K562 (cell line): ENCODE measurements at regions not wholly inside any gene's neighbourhood (a gene's known extent, or its start where the extent isn't known, plus 50 kb on each side); places are given as distances from the start of the nearest gene placed in this dataset.

Source experiments
- ATF7 ChIP-seq: fragments of 450-650 bp; IDR thresholded peaks from 2 replicates; pipeline ENCODE4 v1.7.1; 2014; ENCODE audit warnings: mild to moderate bottlenecking, moderate library complexity
- DPF2 ChIP-seq: fragments of 450-650 bp; IDR thresholded peaks from 2 replicates; pipeline ENCODE4 v1.6.1; 2016
- EP300 ChIP-seq: IDR thresholded peaks from 2 replicates; pipeline ENCODE4 v1.6.1; 2012; ENCODE audit warnings: low read length, improper control_type of control experiment
- ETV5 ChIP-seq: sonication (generic); formaldehyde crosslinking; IDR thresholded peaks from 2 replicates; pipeline ENCODE4 v1.4.0; 2020; ENCODE audit warnings: low read depth, mild to moderate bottlenecking, missing genetic modification reagents
- GATAD2A ChIP-seq: fragments of 450-650 bp; IDR thresholded peaks from 2 replicates; pipeline ENCODE4 v1.6.1; 2017
- HMBOX1 ChIP-seq: sonication (generic); IDR thresholded peaks from 2 replicates; pipeline ENCODE4 v1.6.1; 2016
- JUNB ChIP-seq: fragments of 450-650 bp; formaldehyde crosslinking; conservative IDR thresholded peaks from 2 replicates; pipeline ENCODE4 v1.4.0; 2020; ENCODE audit warnings: mild to moderate bottlenecking
- KDM1A ChIP-seq, 2 experiments: fragments of 450-650 bp; IDR thresholded peaks; 2 replicates each; pipeline ENCODE4 v1.6.1; 2016; ENCODE audit warnings: mild to moderate bottlenecking in 2 of 2
- KLF16 ChIP-seq: IDR thresholded peaks from 2 replicates; pipeline ENCODE4 v1.6.1; 2016; ENCODE audit warnings: antibody characterized with exemption
- MXI1 ChIP-seq: IDR thresholded peaks from 2 replicates; pipeline ENCODE4 v1.6.1; 2011; ENCODE audit warnings: low read depth, mild to moderate bottlenecking, improper control_type of control experiment, low read length
- NCOA1 ChIP-seq: fragments of 450-650 bp; IDR thresholded peaks from 2 replicates; pipeline ENCODE4 v1.6.1; 2016; ENCODE audit warnings: low read depth
- NR2F6 ChIP-seq: fragments of 450-650 bp; formaldehyde crosslinking; IDR thresholded peaks from 2 replicates; pipeline ENCODE4 v1.4.0; 2020; ENCODE audit warnings: mild to moderate bottlenecking
- PML ChIP-seq: IDR thresholded peaks from 2 replicates; pipeline ENCODE4 v1.6.1; 2012; ENCODE audit warnings: low read length, inconsistent platforms
- POLR2AphosphoS2 ChIP-seq: IDR thresholded peaks from 2 replicates; pipeline ENCODE4 v1.6.1; 2012; ENCODE audit warnings: low read length, improper control_type of control experiment
- SMARCC2 ChIP-seq: fragments of 450-650 bp; IDR thresholded peaks from 2 replicates; pipeline ENCODE4 v1.6.1; 2017; ENCODE audit warnings: antibody characterized with exemption, moderate library complexity, mild to moderate bottlenecking, low read depth
- TAL1 ChIP-seq: fragments of 450-650 bp; IDR thresholded peaks from 2 replicates; pipeline ENCODE4 v1.6.1; 2016; ENCODE audit warnings: mild to moderate bottlenecking
- TCF7 ChIP-seq: sonication (generic); IDR thresholded peaks from 2 replicates; pipeline ENCODE4 v1.6.1; 2016; ENCODE audit warnings: antibody characterized with exemption, borderline replicate concordance
- ZBTB17 ChIP-seq: fragments of 450-650 bp; formaldehyde crosslinking; IDR thresholded peaks from 2 replicates; pipeline ENCODE4 v1.4.0; 2020; ENCODE audit warnings: mild to moderate bottlenecking
- ZNF584 ChIP-seq: fragments of 200-800 bp; sonication (Bioruptor generic); IDR thresholded peaks from 2 replicates; pipeline ENCODE4 v1.6.1; 2016; ENCODE audit warnings: low read depth, mild to moderate bottlenecking, missing genetic modification characterization, missing compliant biosample characterization
- TF ChIP-seq, protein P1 (sequence below): sonication (generic); formaldehyde crosslinking; IDR thresholded peaks from 2 replicates; pipeline ENCODE4 v1.8.1; 2023; ENCODE audit warnings: mild to moderate bottlenecking, missing genetic modification reagents

DNA sequence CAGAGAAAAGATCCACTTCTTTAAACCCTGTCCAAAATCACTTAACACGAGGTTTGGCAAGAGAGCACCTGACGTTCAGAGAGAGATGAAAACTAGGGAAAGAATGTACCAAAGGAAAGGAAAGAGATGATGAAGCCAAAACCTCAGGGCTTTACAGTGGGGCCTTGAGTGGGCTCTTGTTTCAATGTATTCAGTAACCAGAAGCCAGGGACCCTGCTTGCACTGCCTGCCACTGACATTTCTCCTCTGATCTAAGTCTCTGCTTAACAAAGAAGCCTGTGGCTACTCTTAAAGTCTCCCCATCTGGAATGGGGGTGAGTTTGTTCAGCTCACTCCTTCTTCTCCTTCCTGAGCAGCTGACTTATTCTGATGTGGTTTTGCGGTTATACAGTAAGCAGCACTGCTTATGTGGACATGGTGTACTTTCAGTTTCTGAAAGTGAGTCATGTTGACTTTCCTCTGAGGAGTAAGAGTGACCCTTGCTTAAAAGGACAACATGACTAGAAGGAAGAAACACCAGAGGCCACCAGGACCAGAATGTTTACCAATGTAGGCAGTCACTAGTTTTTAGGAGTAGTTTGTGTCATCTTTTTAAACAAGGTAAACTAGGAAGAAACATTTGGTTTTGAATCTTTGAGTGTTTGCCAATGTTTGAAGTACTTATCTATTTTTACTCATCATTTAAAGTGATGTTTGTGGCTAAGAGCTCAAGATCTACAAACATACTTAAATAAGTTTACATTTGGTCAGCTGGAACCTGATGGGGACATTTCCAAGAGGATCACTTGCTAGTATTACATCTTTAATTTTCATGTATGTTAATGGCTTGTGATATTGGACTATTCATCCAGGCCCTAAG, 87.4 kb downstream of the FASLG start (continued):
- TF ChIP-seq PML (peak; percentile 38; the same call in 1 of the 2 replicates), MXI1 (no peak), NR2F6 (CRISPR knock-in tag) (0 out of 2 replicates have a peak, but pooled peaks have one; percentile 48), DPF2 (peak; percentile 81), ETV5 (CRISPR knock-in tag) (peak; percentile 70), POLR2AphosphoS2 (no peak), KDM1A (IDR thresholded peaks at IDR 0.05) (peak; percentile 72 to 87), TCF7 (peak; percentile 92), KLF16 (peak; percentile 73), EP300 (peak; percentile 57), JUNB (CRISPR knock-in tag) (0 out of 2 replicates have a peak, but pooled peaks have one; percentile 21), ZNF584 (0 out of 2 replicates have a peak, but pooled peaks have one; percentile 26), ATF7 (peak; percentile 51; the same call in 1 of the 2 replicates), TAL1 (peak; percentile 63), ZBTB17 (CRISPR knock-in tag) (no peak), GATAD2A (no peak), SMARCC2 (peak; percentile 73; the same call in 1 of the 2 replicates), HMBOX1 (peak; percentile 91), NCOA1 (0 out of 2 replicates have a peak, but pooled peaks have one; percentile 31)
- TF ChIP-seq, protein P1, sequence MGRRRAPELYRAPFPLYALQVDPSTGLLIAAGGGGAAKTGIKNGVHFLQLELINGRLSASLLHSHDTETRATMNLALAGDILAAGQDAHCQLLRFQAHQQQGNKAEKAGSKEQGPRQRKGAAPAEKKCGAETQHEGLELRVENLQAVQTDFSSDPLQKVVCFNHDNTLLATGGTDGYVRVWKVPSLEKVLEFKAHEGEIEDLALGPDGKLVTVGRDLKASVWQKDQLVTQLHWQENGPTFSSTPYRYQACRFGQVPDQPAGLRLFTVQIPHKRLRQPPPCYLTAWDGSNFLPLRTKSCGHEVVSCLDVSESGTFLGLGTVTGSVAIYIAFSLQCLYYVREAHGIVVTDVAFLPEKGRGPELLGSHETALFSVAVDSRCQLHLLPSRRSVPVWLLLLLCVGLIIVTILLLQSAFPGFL (CRISPR knock-in tag): no peak
